ENCODE measurements at regions not wholly inside any gene's neighbourhood (a gene's known extent, or its start where the extent isn't known, plus 50 kb on each side); places are given as distances from the start of the nearest gene placed in this dataset.

- TF ChIP-seq FOXP4 (CRISPR knock-in tag; IDR thresholded peaks at IDR 0.05), result peak; percentile 46
- peak; percentile 66; the same call in 1 of the 2 replicates for TF ChIP-seq ISL2 (CRISPR knock-in tag; IDR thresholded peaks at IDR 0.05)
- TF ChIP-seq CREB3 (CRISPR knock-in tag; IDR thresholded peaks at IDR 0.05), result no peak
- peak; percentile 32; the same call in 1 of the 2 replicates for TF ChIP-seq FOXA3 (CRISPR knock-in tag; IDR thresholded peaks at IDR 0.05)
- no peak for TF ChIP-seq LCORL (IDR thresholded peaks at IDR 0.05)
- TF ChIP-seq LCORL (CRISPR knock-in tag; IDR thresholded peaks at IDR 0.05), result no peak
- peak; percentile 47; the same call in 1 of the 2 replicates for TF ChIP-seq ARID3A (IDR thresholded peaks at IDR 0.05; ENCODE audit: low read depth, low read length)
- TF ChIP-seq RARA (CRISPR knock-in tag; IDR thresholded peaks at IDR 0.05), result peak; percentile 68
- TF ChIP-seq TFE3 (CRISPR knock-in tag; IDR thresholded peaks at IDR 0.05), result peak; percentile 92
- TF ChIP-seq HNF1A (IDR thresholded peaks at IDR 0.05; ENCODE audit: low read depth), result peak; percentile 56; the same call in 1 of the 2 replicates
- TF ChIP-seq HNF1A (CRISPR knock-in tag; IDR thresholded peaks at IDR 0.05; ENCODE audit: borderline replicate concordance), result no peak
- 0 out of 2 replicates have a peak, but pooled peaks have one; percentile 28 for TF ChIP-seq GATAD2A (CRISPR knock-in tag; IDR thresholded peaks at IDR 0.05)
- no peak for TF ChIP-seq ZMAT5 (CRISPR knock-in tag; IDR thresholded peaks at IDR 0.05; ENCODE audit: borderline replicate concordance, low read depth)
- TF ChIP-seq PAXIP1 (CRISPR knock-in tag; conservative IDR thresholded peaks at IDR 0.05), result peak; percentile 31; the same call in 1 of the 2 replicates
- TF ChIP-seq ZFP36 (IDR thresholded peaks at IDR 0.05; ENCODE audit: borderline replicate concordance, low read depth, low read length, partially characterized antibody), result no peak
- peak; percentile 18; the same call in 1 of the 2 replicates for TF ChIP-seq RXRB (CRISPR knock-in tag; IDR thresholded peaks at IDR 0.05; ENCODE audit: borderline replicate concordance)
These were observed 220.4 kb upstream of the THBS1 start (continued) for GRCh38 chr15:39360452-39360851.
